ENCODE measurements at regions not wholly inside any gene's neighbourhood (a gene's known extent, or its start where the extent isn't known, plus 50 kb on each side); places are given as distances from the start of the nearest gene placed in this dataset.

- no peak overlapping the region for H3K27ac Mint-ChIP-seq (ENCODE audit: unreplicated experiment)
- Histone ChIP-seq H3K4me2 (ENCODE audit: low read length) (no peak overlapping the region), H3K36me3 (ENCODE audit: insufficient read depth, low read length) (no peaks in the 10 kb centered on the region), H3K4me3 (ENCODE audit: insufficient read depth, low read depth, low read length) (no peak overlapping the region), H3K9me3 (ENCODE audit: insufficient read depth, low read depth, low read length) (no peaks in the 10 kb centered on the region), H3K27me3 (ENCODE audit: insufficient read depth, low read length) (no peaks in the 10 kb centered on the region), H3K4me1 (ENCODE audit: insufficient read depth, low read length) (no peaks in the 10 kb centered on the region), H3K79me2 (ENCODE audit: insufficient read depth, low read length) (no peaks in the 10 kb centered on the region), H4K20me1 (ENCODE audit: insufficient read depth, low read length) (no peaks in the 10 kb centered on the region), H2AFZ (ENCODE audit: low read depth, low read length) (no peak overlapping the region), H3K9ac (ENCODE audit: low read length) (no peak overlapping the region), H3K27ac (ENCODE audit: low read depth, low read length) (no peak overlapping the region)
- no peak for FAIRE-seq
- no peak overlapping the region for H3K4me3 Mint-ChIP-seq (ENCODE audit: unreplicated experiment)
- no peaks in the 10 kb centered on the region for H3K4me1 Mint-ChIP-seq (ENCODE audit: low read depth, unreplicated experiment)
- TF ChIP-seq CTCF (IDR thresholded peaks at IDR 0.05; ENCODE audit: insufficient read depth, low read depth, low read length) (no peak), EZH2 (IDR thresholded peaks at IDR 0.05; ENCODE audit: insufficient read depth, low read length) (no peak)
- no peaks in the 10 kb centered on the region for H3K36me3 Mint-ChIP-seq (ENCODE audit: low read depth, unreplicated experiment)
- no peaks in the 10 kb centered on the region for H3K9me3 Mint-ChIP-seq (ENCODE audit: unreplicated experiment)
- H3K27me3 Mint-ChIP-seq (ENCODE audit: low read depth, unreplicated experiment) = no peaks in the 10 kb centered on the region
- no peak for DNase-seq (ENCODE audit: low read depth)
Observed at GRCh38 chr1:186735463-186735862, 55.2 kb upstream of the PTGS2 start.

- DNase-seq (ENCODE audit: low read depth) (no peak), FAIRE-seq (no peak)
- Mint-ChIP-seq H3K4me1 (ENCODE audit: low read depth, unreplicated experiment) (no peaks in the 10 kb centered on the region), H3K9me3 (ENCODE audit: unreplicated experiment) (no peaks in the 10 kb centered on the region), H3K36me3 (ENCODE audit: low read depth, unreplicated experiment) (no peaks in the 10 kb centered on the region), H3K4me3 (ENCODE audit: unreplicated experiment) (no peak overlapping the region), H3K27me3 (ENCODE audit: low read depth, unreplicated experiment) (no peaks in the 10 kb centered on the region), H3K27ac (ENCODE audit: unreplicated experiment) (no peak overlapping the region)
- no peak for TF ChIP-seq EZH2 (IDR thresholded peaks at IDR 0.05; ENCODE audit: insufficient read depth, low read length)
- TF ChIP-seq CTCF (IDR thresholded peaks at IDR 0.05; ENCODE audit: insufficient read depth, low read depth, low read length) = no peak
- Histone ChIP-seq H4K20me1 (ENCODE audit: insufficient read depth, low read length) (no peaks in the 10 kb centered on the region), H3K9me3 (ENCODE audit: insufficient read depth, low read depth, low read length) (no peaks in the 10 kb centered on the region), H3K4me3 (ENCODE audit: insufficient read depth, low read depth, low read length) (no peak overlapping the region), H3K36me3 (ENCODE audit: insufficient read depth, low read length) (no peaks in the 10 kb centered on the region), H3K4me1 (ENCODE audit: insufficient read depth, low read length) (no peaks in the 10 kb centered on the region), H3K27me3 (ENCODE audit: insufficient read depth, low read length) (no peaks in the 10 kb centered on the region), H3K27ac (ENCODE audit: low read depth, low read length) (no peak overlapping the region), H3K4me2 (ENCODE audit: low read length) (no peak overlapping the region), H2AFZ (ENCODE audit: low read depth, low read length) (no peak overlapping the region), H3K79me2 (ENCODE audit: insufficient read depth, low read length) (no peaks in the 10 kb centered on the region), H3K9ac (ENCODE audit: low read length) (no peak overlapping the region)
Observed at GRCh38 chr1:186730951-186731729, 50.9 kb upstream of the PTGS2 start.

Measured in astrocyte (in vitro differentiated cells and primary cell).